PC-3 (cell line): ENCODE measurements at regions not wholly inside any gene's neighbourhood (a gene's known extent, or its start where the extent isn't known, plus 50 kb on each side); places are given as distances from the start of the nearest gene placed in this dataset.

Source experiments
- EZH2phosphoT487 ChIP-seq: fragments of 300-600 bp; sonication (generic); IDR thresholded peaks from 2 replicates; pipeline ENCODE4 v1.6.1; 2018; ENCODE audit warnings: mild to moderate bottlenecking, antibody characterized with exemption, low read length, borderline replicate concordance
- TF ChIP-seq, protein P1 (sequence below): fragments of 300-600 bp; sonication (generic); conservative IDR thresholded peaks from 2 replicates; pipeline ENCODE4 v1.5.1; 2017; ENCODE audit warnings: antibody characterized with exemption, low read depth, mild to moderate bottlenecking, low read length

DNA sequence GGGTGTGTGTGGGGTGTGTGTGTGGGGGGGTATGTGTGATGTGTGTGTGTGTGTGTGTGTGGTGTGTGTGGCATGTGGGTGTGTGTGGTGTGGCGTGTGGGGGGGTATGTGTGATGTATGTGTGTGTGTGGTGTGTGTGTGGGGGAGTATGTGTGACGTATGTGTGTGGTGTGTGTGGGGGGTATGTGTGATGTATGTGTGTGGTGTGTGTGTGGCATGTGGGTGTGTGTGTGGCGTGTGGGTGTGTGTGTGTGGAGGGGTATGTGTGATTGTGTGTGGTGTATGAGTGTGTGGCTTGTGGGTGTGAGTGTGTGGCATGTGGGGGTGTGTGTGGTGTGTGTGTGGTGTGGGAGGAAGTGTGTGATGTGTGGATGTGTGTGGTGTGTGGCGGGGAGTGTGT lies 442.3 kb downstream of the PREX1 start:
- TF ChIP-seq, protein P1, sequence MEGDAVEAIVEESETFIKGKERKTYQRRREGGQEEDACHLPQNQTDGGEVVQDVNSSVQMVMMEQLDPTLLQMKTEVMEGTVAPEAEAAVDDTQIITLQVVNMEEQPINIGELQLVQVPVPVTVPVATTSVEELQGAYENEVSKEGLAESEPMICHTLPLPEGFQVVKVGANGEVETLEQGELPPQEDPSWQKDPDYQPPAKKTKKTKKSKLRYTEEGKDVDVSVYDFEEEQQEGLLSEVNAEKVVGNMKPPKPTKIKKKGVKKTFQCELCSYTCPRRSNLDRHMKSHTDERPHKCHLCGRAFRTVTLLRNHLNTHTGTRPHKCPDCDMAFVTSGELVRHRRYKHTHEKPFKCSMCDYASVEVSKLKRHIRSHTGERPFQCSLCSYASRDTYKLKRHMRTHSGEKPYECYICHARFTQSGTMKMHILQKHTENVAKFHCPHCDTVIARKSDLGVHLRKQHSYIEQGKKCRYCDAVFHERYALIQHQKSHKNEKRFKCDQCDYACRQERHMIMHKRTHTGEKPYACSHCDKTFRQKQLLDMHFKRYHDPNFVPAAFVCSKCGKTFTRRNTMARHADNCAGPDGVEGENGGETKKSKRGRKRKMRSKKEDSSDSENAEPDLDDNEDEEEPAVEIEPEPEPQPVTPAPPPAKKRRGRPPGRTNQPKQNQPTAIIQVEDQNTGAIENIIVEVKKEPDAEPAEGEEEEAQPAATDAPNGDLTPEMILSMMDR = no peak
- TF ChIP-seq EZH2phosphoT487 = no peak
